ENCODE measurements at regions not wholly inside any gene's neighbourhood (a gene's known extent, or its start where the extent isn't known, plus 50 kb on each side); places are given as distances from the start of the nearest gene placed in this dataset.
A peak's percentile ranks its signal among the peaks of the same experiment; 100 is the strongest.
"Not testable (repeated sequence)": the region's sequence is repeated elsewhere in the genome, so short reads cannot be mapped to it uniquely, and the experiment has no call there.

GRCh38 chr21:22311741-22312462, 1313.7 kb downstream of the NCAM2 start:
- no peak for DNase-seq

GRCh38 chr21:22314963-22315362, 1316.8 kb downstream of the NCAM2 start:
- DNase-seq: no peak

- no peak for DNase-seq
These were observed 1321.2 kb downstream of the NCAM2 start for GRCh38 chr21:22319435-22319834.

GRCh38 chr21:22342889-22343288, 1344.7 kb downstream of the NCAM2 start:
- no peak for DNase-seq

GRCh38 chr21:22343303-22343702, 1345.1 kb downstream of the NCAM2 start:
- DNase-seq: no peak

- no peak for DNase-seq
These were observed 1345.5 kb downstream of the NCAM2 start for GRCh38 chr21:22343721-22344120.

GRCh38 chr21:22345624-22346023, 1347.4 kb downstream of the NCAM2 start:
- no peak for DNase-seq

GRCh38 chr21:22346576-22346975, 1348.4 kb downstream of the NCAM2 start:
- no peak for DNase-seq

GRCh38 chr21:22351076-22351475, 1352.9 kb downstream of the NCAM2 start:
- no peak for DNase-seq

GRCh38 chr21:22352088-22352487, 1353.9 kb downstream of the NCAM2 start:
- DNase-seq: no peak

- no peak for DNase-seq
These were observed 1357.7 kb downstream of the NCAM2 start for GRCh38 chr21:22355949-22356348.

GRCh38 chr21:22356663-22357062, 1358.5 kb downstream of the NCAM2 start:
- no peak for DNase-seq

- not testable (repeated sequence) for DNase-seq
These were observed 1361.4 kb downstream of the NCAM2 start for GRCh38 chr21:22359599-22359998.

GRCh38 chr21:22363504-22363903, 1365.3 kb downstream of the NCAM2 start:
- DNase-seq: no peak

GRCh38 chr21:22364163-22364562, 1366.0 kb downstream of the NCAM2 start:
- DNase-seq: no peak

GRCh38 chr21:22374218-22374969, 1376.2 kb downstream of the NCAM2 start:
- no peak for DNase-seq

- not testable (repeated sequence) for DNase-seq
These were observed 1379.6 kb downstream of the NCAM2 start for GRCh38 chr21:22377795-22378194.

- DNase-seq: no peak
These were observed 1395.1 kb downstream of the NCAM2 start for GRCh38 chr21:22393324-22393723.

GRCh38 chr21:22395965-22396364, 1397.8 kb downstream of the NCAM2 start:
- DNase-seq: no peak

GRCh38 chr21:22399681-22400514, 1401.7 kb downstream of the NCAM2 start:
- DNase-seq: no peak

GRCh38 chr21:22409571-22409970, 1411.4 kb downstream of the NCAM2 start:
- no peak for DNase-seq

- no peak for DNase-seq
These were observed 1418.3 kb downstream of the NCAM2 start for GRCh38 chr21:22416555-22416954.

- peak; percentile 1 for DNase-seq
These were observed 1423.4 kb downstream of the NCAM2 start for GRCh38 chr21:22421416-22422180.
